ENCODE measurements at regions not wholly inside any gene's neighbourhood (a gene's known extent, or its start where the extent isn't known, plus 50 kb on each side); places are given as distances from the start of the nearest gene placed in this dataset.

DNA sequence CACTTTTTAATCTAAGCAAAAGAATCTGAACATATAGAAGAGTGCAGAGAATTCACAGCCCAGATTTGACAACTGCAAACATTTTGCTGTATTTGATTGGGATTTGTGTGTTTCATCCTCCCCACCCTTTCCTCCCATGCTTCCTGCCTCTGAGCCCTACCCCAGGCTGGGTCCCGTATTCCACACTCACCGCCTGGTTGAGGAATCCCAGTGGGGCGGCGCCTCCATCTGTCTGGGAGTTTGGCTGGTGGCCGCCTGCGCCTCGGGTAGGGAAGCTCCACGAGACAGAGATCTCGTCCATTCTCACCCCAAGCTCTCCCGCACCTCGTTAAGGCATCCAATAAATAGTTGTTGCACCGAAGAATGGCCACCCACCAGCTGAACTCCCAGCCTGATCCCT lies 70.7 kb upstream of the SLC22A11 start:
- intact Hi-C loops (cut with DNase I; ENCODE audit: low total_unique reads): no loop called here
- H3K4me3 ChIP-seq (ENCODE audit: low read depth, poor library complexity, severe bottlenecking): no peak overlapping the region
- TF ChIP-seq, protein P1, sequence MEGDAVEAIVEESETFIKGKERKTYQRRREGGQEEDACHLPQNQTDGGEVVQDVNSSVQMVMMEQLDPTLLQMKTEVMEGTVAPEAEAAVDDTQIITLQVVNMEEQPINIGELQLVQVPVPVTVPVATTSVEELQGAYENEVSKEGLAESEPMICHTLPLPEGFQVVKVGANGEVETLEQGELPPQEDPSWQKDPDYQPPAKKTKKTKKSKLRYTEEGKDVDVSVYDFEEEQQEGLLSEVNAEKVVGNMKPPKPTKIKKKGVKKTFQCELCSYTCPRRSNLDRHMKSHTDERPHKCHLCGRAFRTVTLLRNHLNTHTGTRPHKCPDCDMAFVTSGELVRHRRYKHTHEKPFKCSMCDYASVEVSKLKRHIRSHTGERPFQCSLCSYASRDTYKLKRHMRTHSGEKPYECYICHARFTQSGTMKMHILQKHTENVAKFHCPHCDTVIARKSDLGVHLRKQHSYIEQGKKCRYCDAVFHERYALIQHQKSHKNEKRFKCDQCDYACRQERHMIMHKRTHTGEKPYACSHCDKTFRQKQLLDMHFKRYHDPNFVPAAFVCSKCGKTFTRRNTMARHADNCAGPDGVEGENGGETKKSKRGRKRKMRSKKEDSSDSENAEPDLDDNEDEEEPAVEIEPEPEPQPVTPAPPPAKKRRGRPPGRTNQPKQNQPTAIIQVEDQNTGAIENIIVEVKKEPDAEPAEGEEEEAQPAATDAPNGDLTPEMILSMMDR (IDR thresholded peaks at IDR 0.05): no peak
- no peak for TF ChIP-seq POLR2A (IDR thresholded peaks at IDR 0.05)
- peak in 1 of 2 donors; percentile 79 for DNase-seq (ENCODE audit: low spot score in 2 of 2)
- whole genome bisulfite sequencing, 2 donors: 43 to 54% methylated on average over 12 of the region's 12 CpGs

DNA sequence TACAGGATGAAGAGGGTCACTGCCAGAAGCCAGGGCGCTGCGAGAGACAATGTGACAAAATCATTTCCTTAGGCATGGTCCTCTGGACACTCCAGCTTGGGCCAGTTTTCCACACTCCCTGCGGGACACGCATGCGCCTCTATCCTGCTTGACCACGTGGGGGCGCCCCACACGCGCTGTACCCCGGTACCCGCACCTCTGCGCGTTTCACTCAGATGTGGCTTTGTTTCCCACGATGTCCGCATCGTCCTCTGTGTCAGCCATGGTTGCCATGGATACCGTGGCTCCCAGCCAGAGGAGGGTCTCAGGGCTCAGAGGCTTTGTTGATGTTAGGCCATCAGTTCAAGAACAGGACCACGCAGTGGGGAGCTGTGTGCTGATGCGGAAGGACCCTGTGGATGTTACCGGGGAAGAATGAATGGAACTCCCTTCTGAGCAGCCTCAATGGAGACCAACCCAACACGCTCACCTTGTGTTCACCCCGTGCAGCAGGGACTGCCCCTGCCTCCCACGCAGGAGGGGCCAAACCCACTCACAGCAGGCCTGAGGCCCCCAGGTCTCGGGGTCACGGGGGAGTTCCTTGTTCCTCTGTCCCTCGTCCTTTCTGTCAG lies 65.8 kb upstream of the SLC22A11 start:
- TF ChIP-seq, protein P1 (IDR thresholded peaks at IDR 0.05): no peak
- TF ChIP-seq POLR2A (IDR thresholded peaks at IDR 0.05): no peak
- DNase-seq (ENCODE audit: low spot score in 2 of 2): peak in 1 of 2 donors; percentile 83
- intact Hi-C loops (cut with DNase I; ENCODE audit: low total_unique reads): no loop called here

DNA sequence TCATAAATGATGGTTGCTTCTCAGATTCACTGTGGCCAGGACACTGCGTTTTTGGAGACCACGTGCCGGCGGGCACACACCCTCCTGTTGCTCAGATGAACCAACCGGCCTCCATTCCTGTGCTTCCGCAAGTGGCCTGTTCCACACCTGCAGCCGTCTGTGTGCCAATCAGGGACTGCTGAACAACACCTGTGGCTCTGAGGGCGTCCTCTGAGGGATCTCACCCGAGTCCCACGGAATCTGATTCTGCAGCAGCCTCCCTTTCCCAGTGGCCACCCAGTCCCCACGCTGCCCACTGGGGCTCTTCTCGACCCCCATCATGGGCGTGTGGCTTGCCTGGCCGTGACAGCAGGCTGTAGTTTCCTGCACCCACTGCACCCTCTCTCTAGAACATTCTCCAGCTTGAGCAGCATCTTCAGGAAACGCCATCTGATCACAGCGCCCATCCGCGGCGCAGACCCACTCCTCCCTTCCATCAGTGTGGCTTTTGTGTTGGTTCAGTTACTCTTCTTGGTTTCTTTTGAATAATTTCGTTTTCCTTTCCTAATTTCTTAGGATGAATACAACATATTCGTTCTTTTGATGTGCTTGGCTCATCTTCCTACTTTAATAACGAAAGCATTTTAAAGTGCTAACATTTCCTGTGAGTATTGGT lies 65.1 kb upstream of the SLC22A11 start:
- 68 to 70% methylated on average over 22 of the region's 22 CpGs for WGBS, 2 donors
- no peak overlapping the region for H3K4me3 ChIP-seq (ENCODE audit: low read depth, poor library complexity, severe bottlenecking)
- DNase-seq (ENCODE audit: low spot score in 2 of 2): peak in 1 of 2 donors; percentile 68
- intact Hi-C loops (cut with DNase I; ENCODE audit: low total_unique reads): no loop called here
- TF ChIP-seq POLR2A (IDR thresholded peaks at IDR 0.05): no peak
- TF ChIP-seq, protein P1 (IDR thresholded peaks at IDR 0.05): no peak

More for the DNA sequence above, 65.8 kb upstream of the SLC22A11 start:
- WGBS, 2 donors: 19 to 25% methylated on average over 26 of the region's 26 CpGs
- H3K4me3 ChIP-seq (ENCODE audit: low read depth, poor library complexity, severe bottlenecking): no peak overlapping the region

DNA sequence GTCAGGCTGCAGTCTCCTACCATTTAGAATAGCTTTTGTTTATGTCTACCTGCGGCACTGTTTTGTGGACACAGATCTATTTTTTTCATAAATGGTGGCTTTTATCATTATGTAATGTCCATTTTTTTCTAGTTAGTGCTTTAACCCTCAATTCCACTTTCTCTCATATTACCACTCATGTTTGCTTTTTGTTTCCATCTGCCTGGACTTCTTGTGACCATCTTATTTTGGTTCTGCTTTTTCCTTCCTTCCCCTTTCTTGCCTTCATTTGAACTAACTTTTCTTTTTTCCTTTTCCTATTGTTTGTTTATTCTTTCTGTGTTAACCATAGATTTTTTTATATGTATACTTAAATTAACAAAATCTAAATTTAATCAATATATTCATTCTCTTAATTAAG lies 63.2 kb upstream of the SLC22A11 start:
- 75 to 76% methylated on average over 1 of the region's 1 CpG for WGBS, 2 donors
- H3K4me3 ChIP-seq (ENCODE audit: low read depth, poor library complexity, severe bottlenecking): no peak overlapping the region
- no peak for TF ChIP-seq POLR2A (IDR thresholded peaks at IDR 0.05)
- TF ChIP-seq, protein P1 (IDR thresholded peaks at IDR 0.05): no peak
- intact Hi-C loops (cut with DNase I; ENCODE audit: low total_unique reads): no loop called here
- no peak for DNase-seq (ENCODE audit: low spot score in 2 of 2)

DNA sequence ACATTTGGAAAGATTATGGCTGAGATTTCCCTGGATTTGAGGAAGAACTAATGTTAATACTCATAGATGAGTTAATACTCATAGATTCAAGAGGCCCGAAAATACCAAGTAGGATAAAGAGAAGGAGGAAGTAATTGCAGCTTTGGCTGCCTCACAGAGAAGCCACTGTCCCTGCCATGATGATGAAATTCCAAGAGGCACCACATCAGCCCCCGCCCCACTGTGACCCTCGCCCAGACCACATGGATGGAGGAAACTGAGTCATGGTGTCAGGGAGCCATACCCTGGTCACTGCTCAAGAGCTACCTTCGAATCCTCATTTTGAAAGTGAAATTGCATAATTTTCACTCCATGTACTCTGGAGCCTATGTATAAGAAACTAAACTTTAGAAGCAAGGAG lies 57.6 kb upstream of the SLC22A11 start:
- WGBS, 2 donors: 64 to 75% methylated on average over 4 of the region's 4 CpGs
- no peak overlapping the region for H3K4me3 ChIP-seq (ENCODE audit: low read depth, poor library complexity, severe bottlenecking)
- intact Hi-C loops (cut with DNase I; ENCODE audit: low total_unique reads): no loop called here
- peak in 1 of 2 donors; percentile 83 for DNase-seq (ENCODE audit: low spot score in 2 of 2)
- no peak for TF ChIP-seq POLR2A (IDR thresholded peaks at IDR 0.05)
- TF ChIP-seq, protein P1 (IDR thresholded peaks at IDR 0.05): no peak

Measured in lower leg skin (tissue), 4 donors.